HK-2 (cell line): ENCODE measurements at regions not wholly inside any gene's neighbourhood (a gene's known extent, or its start where the extent isn't known, plus 50 kb on each side); places are given as distances from the start of the nearest gene placed in this dataset.
"Not testable (repeated sequence)": the region's sequence is repeated elsewhere in the genome, so short reads cannot be mapped to it uniquely, and the experiment has no call there.

Experiments
- DNase-seq: peaks from one replicate; pipeline ENCODE4 v3.0.0-alpha.2; 2018; ENCODE audit not compliant: unreplicated experiment

DNA sequence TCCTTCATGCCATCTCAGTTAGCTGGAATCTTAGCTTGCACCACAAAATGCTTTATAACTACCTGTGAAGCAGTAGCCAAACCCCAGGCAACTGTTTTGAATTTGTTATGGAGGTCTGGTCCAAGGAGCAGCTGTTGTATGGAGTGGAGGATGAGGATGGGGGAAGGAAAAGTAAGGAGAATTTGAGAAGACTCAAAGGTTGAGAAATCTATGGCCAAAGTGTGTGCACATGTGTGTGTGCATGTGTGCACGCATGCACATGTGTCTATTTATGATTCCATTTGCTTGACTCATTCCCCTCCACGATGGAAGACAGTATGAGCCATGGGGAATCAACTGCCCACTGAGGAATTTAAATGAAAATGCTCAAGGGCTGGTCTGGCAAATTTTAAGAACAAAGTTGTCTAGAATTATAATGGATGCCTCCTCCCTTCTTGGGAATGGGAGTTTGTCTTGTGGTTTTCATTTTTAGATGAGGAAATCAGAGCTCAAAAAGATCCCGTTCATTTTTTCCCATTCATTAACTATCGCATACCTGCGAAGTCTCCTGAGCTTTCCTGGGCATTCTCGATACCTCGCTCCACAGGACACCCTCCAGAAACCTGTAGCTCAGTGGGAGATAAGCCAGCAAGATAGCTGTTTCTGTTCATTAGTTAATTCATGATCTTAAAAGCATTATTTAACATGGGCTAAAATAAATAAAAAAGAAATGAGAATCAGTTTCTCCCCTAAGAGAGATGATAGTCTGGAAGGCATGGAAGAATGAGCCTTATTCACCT lies 152.3 kb upstream of the NEDD9 start:
- DNase-seq, result no peak

DNA sequence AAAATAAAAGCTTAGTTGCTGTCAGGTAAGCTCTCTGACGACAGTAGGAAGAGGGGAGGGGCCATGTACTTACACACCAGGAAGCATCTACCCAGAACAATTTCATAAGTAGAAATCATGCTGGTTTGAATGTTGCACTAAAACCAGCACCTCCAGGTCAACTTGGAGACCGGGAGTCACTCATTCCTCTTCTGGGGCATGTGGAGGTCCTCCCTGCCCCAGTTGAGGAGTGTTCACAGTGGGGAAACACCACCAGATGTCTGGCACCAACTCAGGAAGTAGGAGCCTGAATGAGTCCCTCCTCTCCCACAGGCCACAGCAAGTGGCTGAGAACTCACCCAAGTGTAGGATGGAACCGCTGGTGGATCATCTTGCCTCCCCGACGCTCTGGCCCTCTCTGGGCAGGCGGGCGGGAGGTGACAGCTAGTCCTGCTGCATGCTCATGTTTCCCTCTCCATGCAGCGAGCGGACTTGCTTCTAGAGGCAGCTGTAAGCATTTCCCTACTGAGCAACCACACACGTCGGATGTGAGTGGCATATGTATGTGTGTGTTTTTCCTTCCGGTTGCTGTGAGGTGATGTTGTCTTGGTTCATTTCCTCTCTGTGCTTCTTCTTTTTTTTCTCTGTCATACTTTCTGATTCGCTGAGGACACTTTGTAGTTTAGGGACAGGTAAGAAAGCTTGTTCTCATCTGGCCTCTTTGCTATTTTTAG lies 149.5 kb upstream of the NEDD9 start:
- no peak for DNase-seq

GRCh38 chr6:11380969-11381744 lies 148.7 kb upstream of the NEDD9 start:
- no peak for DNase-seq

GRCh38 chr6:11380549-11380948 lies 148.1 kb upstream of the NEDD9 start:
- no peak for DNase-seq

- no peak for DNase-seq
These were observed 147.3 kb upstream of the NEDD9 start for GRCh38 chr6:11379805-11380204.

- DNase-seq, result no peak
These were observed 146.2 kb upstream of the NEDD9 start for GRCh38 chr6:11378639-11379038.

DNA sequence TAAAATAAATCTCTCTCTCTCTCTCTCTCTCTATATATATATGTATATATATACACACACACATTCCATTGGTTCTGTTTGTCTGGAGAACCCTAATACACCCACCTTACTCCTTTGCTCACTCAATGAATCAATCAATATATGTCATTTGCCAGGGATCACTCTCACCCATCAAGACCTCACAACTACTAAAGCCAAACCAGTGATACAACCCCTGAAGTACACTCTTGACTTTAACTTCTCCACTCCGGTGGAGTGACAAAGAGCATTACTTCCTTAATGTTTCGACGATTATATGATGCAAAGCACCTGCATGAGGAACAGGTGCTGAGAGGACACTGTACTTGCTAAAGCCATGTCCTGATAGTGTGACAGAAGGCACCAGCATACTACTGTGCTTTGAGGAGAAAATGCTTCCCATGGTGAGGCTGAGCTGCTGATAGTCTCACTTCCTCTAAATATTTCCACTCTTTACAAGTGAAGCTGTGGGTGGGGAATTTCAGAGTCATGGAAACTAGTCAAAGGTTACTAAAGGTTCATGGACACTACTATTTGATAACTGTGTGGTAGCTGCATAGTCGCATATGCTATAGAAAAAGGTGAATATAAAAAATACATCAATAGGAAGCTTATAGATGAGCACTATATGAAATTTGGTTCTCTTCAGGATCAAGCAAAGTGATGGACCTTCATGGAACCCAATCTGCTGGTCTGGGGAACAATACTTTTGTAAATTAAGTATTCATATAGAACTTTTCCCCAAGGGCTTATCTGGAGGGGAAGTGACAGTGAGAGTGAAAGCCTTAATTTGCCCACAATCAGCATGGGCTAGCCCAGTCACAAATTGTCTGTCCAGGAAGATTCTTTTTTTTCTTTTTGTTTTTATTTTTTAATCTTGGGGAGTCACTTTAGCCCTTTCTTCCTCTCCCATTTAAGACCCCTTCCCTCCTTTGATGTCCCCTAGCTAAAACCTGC lies 141.9 kb upstream of the NEDD9 start:
- DNase-seq, result no peak

- no peak for DNase-seq
These were observed 140.7 kb upstream of the NEDD9 start for GRCh38 chr6:11373208-11373607.

GRCh38 chr6:11372186-11372790 lies 139.8 kb upstream of the NEDD9 start:
- DNase-seq, result not testable (repeated sequence)

- no peak for DNase-seq
These were observed 137.9 kb upstream of the NEDD9 start for GRCh38 chr6:11370191-11371018.

DNA sequence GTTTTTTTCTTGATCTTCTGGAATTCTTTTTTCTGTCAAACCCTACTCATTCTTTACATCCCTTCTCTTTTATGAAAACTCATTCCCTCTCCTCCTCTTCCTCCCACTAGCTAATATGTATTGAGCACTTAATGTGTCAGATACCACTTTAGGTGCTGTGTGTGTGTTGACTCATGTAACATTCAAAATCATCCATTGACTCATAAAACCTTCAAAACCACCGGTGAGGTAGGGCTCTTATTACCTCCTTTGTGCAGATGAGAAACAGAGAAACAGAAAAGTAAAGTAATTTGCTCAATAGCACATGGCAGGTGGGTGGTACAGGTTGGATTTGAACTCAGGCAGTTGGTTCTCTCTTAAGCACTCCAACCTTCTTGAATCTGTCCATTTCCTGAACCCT lies 136.3 kb upstream of the NEDD9 start:
- DNase-seq, result no peak

- DNase-seq, result no peak
These were observed 135.8 kb upstream of the NEDD9 start for GRCh38 chr6:11368264-11368663.

- DNase-seq, result peak; percentile 61
These were observed 135.3 kb upstream of the NEDD9 start for GRCh38 chr6:11367638-11368199.

- peak; percentile 35 for DNase-seq
These were observed 134.6 kb upstream of the NEDD9 start for GRCh38 chr6:11366934-11367637.

DNA sequence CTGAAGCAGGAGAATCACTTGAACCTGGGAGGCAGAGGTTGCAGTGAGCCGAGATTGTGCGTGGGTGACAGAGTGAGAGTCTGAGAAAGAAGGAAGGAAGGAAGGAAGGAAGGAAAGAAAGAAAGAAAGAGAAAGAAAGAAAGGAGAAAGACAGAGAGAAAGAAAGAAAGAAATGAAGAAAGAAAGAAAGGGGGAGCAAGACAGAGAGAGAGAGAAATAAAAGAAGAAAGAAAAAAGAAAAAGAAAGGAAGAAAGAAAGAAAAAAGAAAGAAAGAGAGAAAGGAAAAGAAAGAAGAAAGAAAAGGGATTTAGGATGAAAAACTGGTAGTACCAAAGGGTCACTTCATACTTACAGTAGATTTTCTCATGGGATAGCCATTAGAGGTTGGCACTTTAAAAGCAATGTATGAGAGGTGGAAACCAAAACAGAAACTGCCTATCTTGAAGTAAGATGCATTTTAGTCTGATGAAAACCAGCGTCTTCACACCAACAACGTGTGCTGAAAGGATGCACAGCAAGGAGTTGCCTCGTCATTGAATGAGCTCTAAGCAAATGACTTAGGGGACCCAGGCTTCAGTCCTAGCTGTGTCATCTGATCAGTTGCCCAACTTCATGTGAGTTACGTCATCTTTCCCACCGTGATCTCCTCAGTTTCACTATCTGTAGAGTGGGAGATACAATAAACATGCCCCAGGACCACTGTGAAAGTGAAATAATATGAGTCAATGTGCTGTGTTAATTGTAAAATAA lies 133.9 kb upstream of the NEDD9 start:
- DNase-seq, result peak; percentile 35

GRCh38 chr6:11364971-11365397 lies 132.5 kb upstream of the NEDD9 start:
- no peak for DNase-seq

DNA sequence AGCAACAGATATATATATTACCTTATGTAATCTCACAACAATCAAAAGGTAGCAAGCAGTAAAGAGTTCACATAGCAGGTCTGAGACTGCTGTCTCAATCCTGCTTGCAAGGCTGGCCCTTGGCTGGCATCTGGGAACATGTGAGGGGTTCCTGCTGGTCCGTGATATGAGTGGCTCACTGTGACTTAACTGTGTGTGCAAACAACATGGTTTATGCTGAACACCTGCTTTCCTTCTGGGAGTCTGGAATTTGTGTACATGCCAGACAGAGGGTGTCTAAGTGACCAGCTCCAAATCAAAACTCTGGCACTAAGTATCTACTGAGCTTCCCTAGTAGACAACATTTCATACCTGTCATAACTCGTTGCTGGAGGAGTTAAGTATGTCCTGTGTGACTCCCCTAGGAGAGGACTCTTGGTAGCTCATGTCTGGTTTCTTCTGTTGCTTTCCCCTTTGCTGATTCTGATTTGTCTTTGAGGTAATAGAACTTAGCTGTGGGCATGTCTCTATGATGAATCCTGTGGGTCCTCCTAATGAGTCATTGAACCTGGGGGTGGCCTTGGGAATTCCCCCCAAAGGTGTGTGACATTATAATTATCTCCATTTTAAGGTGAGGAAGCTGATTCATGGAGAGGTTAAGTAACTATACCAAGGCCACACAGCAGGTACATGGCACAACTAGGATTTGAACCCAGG lies 131.6 kb upstream of the NEDD9 start:
- no peak for DNase-seq

- DNase-seq, result no peak
These were observed 130.1 kb upstream of the NEDD9 start for GRCh38 chr6:11362564-11362963.
